GM18909 (cell line): ENCODE measurements at regions not wholly inside any gene's neighbourhood (a gene's known extent, or its start where the extent isn't known, plus 50 kb on each side); places are given as distances from the start of the nearest gene placed in this dataset.

Source experiments
- ATAC-seq: cut with Tn5 transposase; IDR thresholded peaks from one replicate; pipeline ENCODE4 v1.9.1; 2021; ENCODE audit warnings: mild to moderate bottlenecking; ENCODE audit not compliant: unreplicated experiment, poor library complexity

- no peak for ATAC-seq
Measured at GRCh38 chr16:82363026-82363816, 193.2 kb upstream of the MPHOSPH6 start.

GRCh38 chr16:82361885-82362284, 191.9 kb upstream of the MPHOSPH6 start:
- no peak for ATAC-seq

- ATAC-seq, result no peak
Measured at GRCh38 chr16:82360024-82360783, 190.2 kb upstream of the MPHOSPH6 start.

- no peak for ATAC-seq
Measured at GRCh38 chr16:82358606-82359221, 188.7 kb upstream of the MPHOSPH6 start.

- no peak for ATAC-seq
Measured at GRCh38 chr16:82358161-82358560, 188.1 kb upstream of the MPHOSPH6 start.

GRCh38 chr16:82357237-82357636, 187.2 kb upstream of the MPHOSPH6 start:
- ATAC-seq, result no peak

- ATAC-seq, result no peak
Measured at GRCh38 chr16:82350560-82350959, 180.5 kb upstream of the MPHOSPH6 start.

GRCh38 chr16:82345318-82345717, 175.3 kb upstream of the MPHOSPH6 start:
- no peak for ATAC-seq

GRCh38 chr16:82344157-82344556, 174.1 kb upstream of the MPHOSPH6 start:
- no peak for ATAC-seq

- no peak for ATAC-seq
Measured at GRCh38 chr16:82341146-82341669, 171.2 kb upstream of the MPHOSPH6 start.

- ATAC-seq, result no peak
Measured at GRCh38 chr16:82340531-82340930, 170.5 kb upstream of the MPHOSPH6 start.

GRCh38 chr16:82337355-82337754, 167.3 kb upstream of the MPHOSPH6 start:
- no peak for ATAC-seq

- ATAC-seq, result no peak
Measured at GRCh38 chr16:82331974-82332750, 162.1 kb upstream of the MPHOSPH6 start.

- no peak for ATAC-seq
Measured at GRCh38 chr16:82331397-82331796, 161.4 kb upstream of the MPHOSPH6 start.

- no peak for ATAC-seq
Measured at GRCh38 chr16:82329504-82330192, 159.6 kb upstream of the MPHOSPH6 start.

GRCh38 chr16:82328881-82329469, 159.0 kb upstream of the MPHOSPH6 start:
- ATAC-seq, result no peak

GRCh38 chr16:82323171-82323570, 153.1 kb upstream of the MPHOSPH6 start:
- ATAC-seq, result no peak

- no peak for ATAC-seq
Measured at GRCh38 chr16:82322177-82322576, 152.2 kb upstream of the MPHOSPH6 start.

- no peak for ATAC-seq
Measured at GRCh38 chr16:82319038-82319437, 149.0 kb upstream of the MPHOSPH6 start.
